HG03175 (cell line): ENCODE measurements at regions not wholly inside any gene's neighbourhood (a gene's known extent, or its start where the extent isn't known, plus 50 kb on each side); places are given as distances from the start of the nearest gene placed in this dataset.
A peak's percentile ranks its signal among the peaks of the same experiment; 100 is the strongest.
"Not testable (repeated sequence)": the region's sequence is repeated elsewhere in the genome, so short reads cannot be mapped to it uniquely, and the experiment has no call there.

Experiments used
- ATAC-seq: cut with Tn5 transposase; IDR thresholded peaks from one replicate; pipeline ENCODE4 v1.9.1; 2021; ENCODE audit warnings: mild to moderate bottlenecking, moderate library complexity; ENCODE audit not compliant: unreplicated experiment

- no peak for ATAC-seq
These were observed 422.1 kb upstream of the HNRNPA3 start for GRCh38 chr2:176790468-176790867.

- no peak for ATAC-seq
These were observed 418.8 kb upstream of the HNRNPA3 start for GRCh38 chr2:176793792-176794191.

DNA sequence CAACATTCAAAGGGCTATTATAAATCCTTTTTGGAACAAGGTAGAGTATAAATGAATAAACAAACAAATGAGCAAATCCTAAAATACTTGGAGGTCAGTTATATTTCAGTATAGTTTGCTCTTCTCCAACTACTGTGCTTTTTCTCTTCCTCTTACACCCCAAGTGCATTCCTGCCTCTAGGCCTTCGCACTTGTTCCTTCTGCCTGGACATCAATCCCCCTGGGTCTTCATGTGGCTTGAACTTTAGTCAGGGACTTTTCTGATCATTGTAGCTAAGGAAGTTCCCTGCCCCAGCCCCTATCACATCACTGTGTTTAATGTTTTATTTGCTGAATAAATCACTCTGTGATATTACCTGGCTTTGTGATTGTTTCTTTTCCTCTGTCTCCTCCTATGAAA lies 418.2 kb upstream of the HNRNPA3 start:
- ATAC-seq = no peak

DNA sequence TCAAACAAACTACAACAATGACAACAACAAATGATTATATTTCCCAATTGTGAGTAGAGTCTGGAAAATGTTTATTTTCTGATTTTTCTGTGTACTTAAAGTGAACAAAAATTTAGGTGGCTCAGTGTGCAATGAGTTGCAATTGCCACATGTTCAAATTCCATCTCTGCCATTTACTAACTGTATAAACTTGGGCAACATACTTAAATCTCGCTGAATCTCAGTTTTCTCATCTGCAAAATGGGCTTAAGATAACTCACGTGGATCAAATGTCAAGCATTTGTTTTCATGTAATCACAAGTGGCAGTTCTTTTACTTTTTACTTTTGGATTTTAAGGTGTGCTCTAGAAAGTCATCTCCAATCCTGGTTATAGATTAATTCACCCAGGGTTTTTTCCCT lies 416.8 kb upstream of the HNRNPA3 start:
- ATAC-seq = no peak

GRCh38 chr2:176796677-176797076 lies 415.9 kb upstream of the HNRNPA3 start:
- ATAC-seq = not testable (repeated sequence)

GRCh38 chr2:176804392-176804791 lies 408.2 kb upstream of the HNRNPA3 start:
- ATAC-seq = no peak

GRCh38 chr2:176805345-176805744 lies 407.2 kb upstream of the HNRNPA3 start:
- no peak for ATAC-seq

DNA sequence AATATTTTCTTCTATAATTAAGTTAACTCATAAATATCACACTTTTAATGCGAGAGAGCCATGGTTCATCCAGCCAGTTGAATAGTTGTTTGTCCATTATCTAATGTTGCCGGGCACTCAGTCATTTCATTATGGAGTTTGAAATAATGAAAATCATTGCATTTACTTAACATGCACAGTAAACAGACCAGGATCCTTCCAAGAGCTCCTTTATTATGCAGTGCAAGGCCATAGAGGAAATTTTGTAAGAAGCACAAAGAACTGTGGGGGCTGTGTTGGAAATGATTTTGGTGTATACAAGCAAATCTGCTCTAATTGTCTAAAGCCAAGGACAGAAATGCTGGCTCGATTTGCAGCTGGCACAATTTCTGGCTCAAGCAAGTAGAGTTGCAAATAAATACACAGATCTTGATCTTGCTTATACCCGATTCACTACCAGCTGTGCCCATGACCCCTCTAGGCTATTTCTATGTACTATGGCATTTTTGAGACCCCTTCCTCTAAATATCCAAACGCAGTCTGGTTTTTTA lies 400.3 kb upstream of the HNRNPA3 start:
- no peak for ATAC-seq

- ATAC-seq = no peak
These were observed 399.4 kb upstream of the HNRNPA3 start for GRCh38 chr2:176813156-176813555.

GRCh38 chr2:176813621-176814049 lies 399.0 kb upstream of the HNRNPA3 start:
- no peak for ATAC-seq

DNA sequence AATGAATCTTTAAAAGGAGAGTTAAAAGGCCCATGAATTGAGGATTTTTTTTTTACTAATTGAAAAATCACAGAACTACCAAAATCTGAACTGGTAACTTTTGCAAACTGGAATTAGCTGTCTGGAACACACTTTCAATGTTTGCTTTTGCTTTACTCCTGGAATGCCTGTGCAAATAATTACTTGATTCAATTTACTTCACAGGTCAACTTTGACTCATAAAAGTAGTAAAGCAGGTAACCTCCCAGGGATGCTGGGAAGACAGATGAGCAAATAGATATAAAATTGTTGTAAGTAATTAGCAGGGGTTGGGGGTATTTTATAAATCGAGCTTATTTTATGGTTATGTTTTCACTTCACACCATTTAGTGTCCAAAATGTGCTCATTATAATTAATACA lies 398.3 kb upstream of the HNRNPA3 start:
- ATAC-seq = no peak

GRCh38 chr2:176814740-176815367 lies 397.7 kb upstream of the HNRNPA3 start:
- peak; percentile 64 for ATAC-seq

DNA sequence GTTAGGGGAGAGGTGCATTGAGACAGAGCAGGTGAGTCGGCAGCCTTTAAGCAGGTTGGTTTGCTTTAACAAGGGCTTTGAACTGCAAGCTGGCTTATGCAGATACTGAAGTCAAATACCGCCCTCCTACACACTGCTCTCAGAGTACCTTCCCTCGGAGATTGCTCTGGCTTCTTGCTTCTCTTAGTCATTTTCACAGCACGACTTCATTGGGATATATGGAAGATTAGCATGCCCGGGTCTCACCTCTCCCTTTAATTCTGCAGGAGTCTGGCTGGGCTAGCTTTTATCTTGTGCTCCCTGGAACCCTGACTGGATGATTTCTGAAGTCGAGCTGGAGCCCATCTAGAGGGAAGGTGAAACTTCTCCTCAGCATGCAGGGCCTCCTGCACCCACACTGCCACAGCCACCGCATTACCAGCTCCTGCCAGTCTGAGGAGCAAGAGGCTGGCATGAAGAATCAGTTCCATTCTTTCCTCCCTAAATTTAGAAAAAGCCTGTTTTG lies 395.5 kb upstream of the HNRNPA3 start:
- ATAC-seq = no peak

DNA sequence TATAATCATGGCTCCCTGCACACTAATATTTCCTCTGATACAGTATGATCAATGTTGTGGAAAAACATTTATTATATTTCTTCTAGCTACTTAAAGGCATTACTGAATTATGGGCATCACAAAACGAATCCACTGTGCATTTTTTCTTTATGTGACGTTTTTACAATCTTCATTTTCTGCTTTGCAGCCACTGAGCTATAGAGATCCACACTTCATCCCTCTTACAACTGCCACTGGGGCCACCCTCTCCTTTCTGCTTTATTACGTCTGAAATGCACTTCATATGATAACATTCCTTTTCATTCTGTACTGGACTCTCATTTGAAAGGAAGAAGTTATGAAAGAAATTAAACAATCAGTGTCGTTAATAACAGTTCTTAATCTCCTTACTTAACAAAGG lies 394.5 kb upstream of the HNRNPA3 start:
- ATAC-seq = no peak

DNA sequence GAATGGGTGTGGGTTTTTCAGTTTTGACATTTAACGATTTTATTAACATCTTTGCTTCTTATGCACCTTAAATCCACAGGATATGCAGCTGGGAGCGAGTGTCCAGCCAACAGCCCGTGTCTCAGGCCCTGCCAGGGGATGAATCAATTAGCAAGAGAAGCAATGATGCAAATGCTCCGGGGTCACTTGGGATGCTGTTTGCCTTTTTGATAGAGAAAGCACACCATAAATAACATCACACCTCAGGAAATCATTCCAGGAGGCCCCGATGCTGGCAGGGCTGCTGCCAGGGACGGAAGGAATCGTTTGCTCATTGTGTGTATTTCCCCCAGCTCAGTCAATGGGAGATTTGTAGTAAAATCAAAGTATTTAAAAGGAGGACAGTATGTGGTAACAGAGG lies 394.0 kb upstream of the HNRNPA3 start:
- no peak for ATAC-seq

DNA sequence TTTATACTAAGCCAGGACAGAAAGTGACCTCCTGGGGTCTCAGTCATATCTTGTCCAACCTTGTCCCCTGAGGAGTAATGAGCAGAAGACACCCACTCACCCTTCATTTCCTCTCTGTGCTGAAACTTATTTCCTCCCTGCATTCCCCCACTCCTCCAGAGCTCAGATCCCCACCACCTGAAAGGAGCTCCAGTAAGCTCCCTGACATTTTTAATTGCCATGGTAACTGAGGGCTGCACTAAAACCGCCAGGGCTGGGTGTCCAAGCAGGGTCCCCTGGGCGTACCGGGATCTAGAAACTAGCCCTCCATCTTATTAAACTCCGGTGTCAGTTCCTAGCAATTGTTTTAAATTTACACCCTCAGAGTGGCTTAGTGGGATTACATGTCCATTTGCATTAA lies 393.3 kb upstream of the HNRNPA3 start:
- no peak for ATAC-seq

DNA sequence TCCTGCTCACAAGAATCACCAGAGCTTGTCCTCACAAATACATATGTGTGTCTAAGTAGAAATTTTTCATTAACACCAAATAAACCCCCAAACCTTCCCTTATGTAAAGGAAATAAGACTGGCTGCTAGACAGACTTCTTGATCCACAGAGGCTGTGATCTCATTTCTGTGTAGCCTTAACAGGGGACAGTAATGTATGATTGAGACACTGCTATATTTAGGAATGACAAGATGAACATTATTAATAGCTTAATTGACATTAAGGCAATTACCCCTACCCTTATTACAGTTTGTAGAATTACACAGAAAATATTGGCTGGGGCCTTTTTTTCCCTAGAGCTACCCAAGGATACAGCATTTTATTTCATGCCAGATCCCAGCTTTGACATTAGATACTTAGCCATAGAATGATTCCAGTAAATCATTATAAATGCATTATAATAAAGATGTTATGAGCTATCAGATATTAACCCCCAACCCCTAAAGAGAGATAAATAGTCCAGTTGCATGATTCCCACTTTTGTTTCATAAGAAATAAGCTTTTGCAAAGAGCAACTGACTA lies 392.1 kb upstream of the HNRNPA3 start:
- no peak for ATAC-seq

DNA sequence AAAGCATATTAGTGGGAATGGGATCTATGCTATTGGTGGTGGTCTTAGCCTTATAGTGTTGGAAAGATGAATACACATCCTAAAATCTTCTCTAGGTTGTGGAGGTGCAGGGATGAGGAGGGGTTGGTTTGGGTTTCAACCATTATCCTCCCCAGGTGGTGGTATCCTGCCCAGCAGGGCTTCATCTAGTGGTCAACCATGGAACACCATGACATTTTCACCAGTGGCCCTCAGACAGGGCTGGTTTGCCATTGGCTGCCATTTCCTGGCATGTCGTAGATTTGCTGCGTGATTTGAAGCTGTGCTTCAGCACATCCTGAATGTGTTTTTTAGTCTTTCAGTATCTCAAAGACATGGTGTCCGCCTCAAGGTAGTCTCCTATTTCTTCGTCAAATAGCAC lies 391.2 kb upstream of the HNRNPA3 start:
- ATAC-seq = no peak

DNA sequence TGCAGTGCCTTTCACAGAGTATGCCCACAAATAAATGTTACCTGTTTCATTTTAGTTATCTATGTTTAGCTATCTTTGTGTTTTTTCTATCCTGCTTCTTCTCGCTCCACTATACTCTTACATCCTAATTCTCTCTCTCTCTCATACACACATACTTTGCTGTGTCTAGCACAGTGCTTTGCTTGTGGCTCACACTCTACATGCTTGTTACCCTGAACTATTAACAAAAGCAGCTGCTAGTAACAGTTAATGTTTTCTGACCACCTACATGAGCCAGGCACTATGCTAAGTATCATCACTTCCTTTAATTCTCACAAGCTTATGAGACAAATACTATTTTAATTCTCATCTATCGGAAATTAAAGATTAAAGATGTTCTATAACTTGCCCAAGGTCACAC lies 390.5 kb upstream of the HNRNPA3 start:
- no peak for ATAC-seq

- no peak for ATAC-seq
These were observed 386.2 kb upstream of the HNRNPA3 start for GRCh38 chr2:176826356-176826755.

DNA sequence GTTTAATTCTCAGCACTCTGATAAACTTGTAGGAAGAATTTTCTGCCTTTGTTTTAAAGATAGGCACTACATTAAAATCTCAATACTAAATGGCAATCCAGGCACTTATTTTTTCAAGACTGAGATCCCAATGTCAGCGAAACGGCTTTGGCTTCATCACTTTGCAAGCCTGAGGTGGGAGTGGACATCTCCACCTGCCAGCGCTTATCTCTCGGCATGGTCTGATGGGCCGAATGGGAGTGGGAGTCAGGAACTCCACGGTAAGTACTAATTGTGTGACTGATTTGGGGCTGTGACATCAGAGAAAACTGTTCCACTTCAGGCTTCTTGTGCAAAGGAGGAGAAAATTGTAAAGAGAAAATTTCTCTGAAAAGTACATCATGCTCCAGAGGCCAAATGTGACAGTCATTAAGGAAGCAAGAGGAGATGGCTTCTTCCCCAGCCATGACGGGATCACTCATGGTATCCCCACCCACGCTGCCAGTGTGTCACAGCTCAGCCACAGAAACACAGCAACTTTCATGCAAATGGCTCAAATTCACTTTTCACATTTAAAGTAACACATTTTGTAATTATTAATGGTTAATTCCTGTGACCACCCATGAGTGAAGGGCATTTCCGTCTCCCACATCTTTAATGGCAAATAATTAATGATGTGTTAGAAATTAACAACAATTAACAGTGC lies 385.5 kb upstream of the HNRNPA3 start:
- ATAC-seq = peak; percentile 51

DNA sequence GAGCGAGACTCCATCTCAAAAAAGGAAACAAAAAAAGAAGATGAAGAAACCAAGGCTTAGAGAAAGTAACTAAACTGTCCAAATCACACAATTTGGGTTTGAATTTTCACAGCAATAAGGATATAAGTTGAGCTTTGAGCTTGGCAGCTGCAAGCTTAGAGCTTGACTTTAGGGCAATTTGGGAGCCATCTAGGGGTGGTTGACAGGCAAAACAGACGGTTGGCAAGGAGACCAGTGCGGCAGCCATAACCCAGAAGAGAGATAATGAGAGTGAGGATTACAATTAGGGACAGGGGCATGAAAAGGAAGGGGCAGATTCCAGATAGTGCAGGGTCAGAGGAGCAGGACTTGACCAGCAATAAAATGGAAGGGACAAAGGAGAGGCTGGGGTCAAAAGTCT lies 382.2 kb upstream of the HNRNPA3 start:
- no peak for ATAC-seq
